ENCODE measurements at regions not wholly inside any gene's neighbourhood (a gene's known extent, or its start where the extent isn't known, plus 50 kb on each side); places are given as distances from the start of the nearest gene placed in this dataset.
"Not testable (repeated sequence)": the region's sequence is repeated elsewhere in the genome, so short reads cannot be mapped to it uniquely, and the experiment has no call there.

GRCh38 chr13:87333599-87333998, 337.6 kb upstream of the SLITRK5 start:
- no peak overlapping the region for H3K4me3 ChIP-seq
- no peaks in the 10 kb centered on the region for H3K9me3 ChIP-seq
- H3K27me3 ChIP-seq, result no peaks in the 10 kb centered on the region
- ATAC-seq (no peak), DNase-seq (no peak)
- in situ Hi-C loops (cut with MboI; ENCODE audit: low sequenced_read_pairs in 4 of 4), result no loop called here
- TF ChIP-seq CTCF (IDR thresholded peaks at IDR 0.05 in 4 of 5, conservative IDR thresholded peaks at IDR 0.05 in 1 of 5) (no peak), POLR2A (IDR thresholded peaks at IDR 0.05) (no peak)
- no peak overlapping the region for H3K27ac ChIP-seq
- no peaks in the 10 kb centered on the region for H3K4me1 ChIP-seq
- no peaks in the 10 kb centered on the region for H3K36me3 ChIP-seq
- intact Hi-C loops (cut with DNase I; ENCODE audit: low total_unique reads), result no loop called here

GRCh38 chr13:87334176-87334575, 337.0 kb upstream of the SLITRK5 start:
- intact Hi-C loops (cut with DNase I; ENCODE audit: low total_unique reads) (no loop called here), in situ Hi-C loops (cut with MboI; ENCODE audit: low sequenced_read_pairs in 4 of 4) (no loop called here)
- Histone ChIP-seq H3K4me1 (no peaks in the 10 kb centered on the region), H3K27me3 (no peaks in the 10 kb centered on the region), H3K9me3 (no peaks in the 10 kb centered on the region), H3K4me3 (no peak overlapping the region), H3K36me3 (no peaks in the 10 kb centered on the region), H3K27ac (no peak overlapping the region)
- ATAC-seq (no peak), DNase-seq (no peak)
- TF ChIP-seq POLR2A (IDR thresholded peaks at IDR 0.05) (no peak), CTCF (IDR thresholded peaks at IDR 0.05 in 4 of 5, conservative IDR thresholded peaks at IDR 0.05 in 1 of 5) (no peak)

- ATAC-seq; H3K27me3 ChIP-seq; intact Hi-C loops (cut with DNase I; ENCODE audit: low total_unique reads); in situ Hi-C loops (cut with MboI; ENCODE audit: low sequenced_read_pairs in 4 of 4); H3K27ac ChIP-seq; H3K9me3 ChIP-seq; H3K4me1 ChIP-seq; H3K4me3 ChIP-seq; DNase-seq; H3K36me3 ChIP-seq: not testable (repeated sequence)
These were observed 334.8 kb upstream of the SLITRK5 start for GRCh38 chr13:87336346-87336889.

GRCh38 chr13:87344176-87344575, 327.0 kb upstream of the SLITRK5 start:
- H3K4me1 ChIP-seq, result no peaks in the 10 kb centered on the region
- H3K36me3 ChIP-seq, result no peaks in the 10 kb centered on the region
- ATAC-seq, result no peak
- no peak for DNase-seq
- H3K27ac ChIP-seq, result no peak overlapping the region
- no peak overlapping the region for H3K4me3 ChIP-seq
- H3K27me3 ChIP-seq, result no peaks in the 10 kb centered on the region
- in situ Hi-C loops (cut with MboI; ENCODE audit: low sequenced_read_pairs in 4 of 4) (no loop called here), intact Hi-C loops (cut with DNase I; ENCODE audit: low total_unique reads) (no loop called here)
- no peaks in the 10 kb centered on the region for H3K9me3 ChIP-seq
- TF ChIP-seq CTCF (IDR thresholded peaks at IDR 0.05 in 4 of 5, conservative IDR thresholded peaks at IDR 0.05 in 1 of 5) (no peak), POLR2A (IDR thresholded peaks at IDR 0.05) (no peak)

GRCh38 chr13:87355451-87355850, 315.7 kb upstream of the SLITRK5 start:
- in situ Hi-C loops (cut with MboI; ENCODE audit: low sequenced_read_pairs in 4 of 4) (no loop called here), intact Hi-C loops (cut with DNase I; ENCODE audit: low total_unique reads) (no loop called here)

More at GRCh38 chr13:87355451-87355850, 315.7 kb upstream of the SLITRK5 start:
- ATAC-seq (no peak), DNase-seq (no peak)
- Histone ChIP-seq H3K4me3 (no peak overlapping the region), H3K9me3 (no peaks in the 10 kb centered on the region), H3K27me3 (no peaks in the 10 kb centered on the region), H3K36me3 (no peaks in the 10 kb centered on the region), H3K27ac (no peak overlapping the region), H3K4me1 (no peaks in the 10 kb centered on the region)
- no peak for TF ChIP-seq POLR2A (IDR thresholded peaks at IDR 0.05)
- no peak for TF ChIP-seq CTCF (IDR thresholded peaks at IDR 0.05 in 4 of 5, conservative IDR thresholded peaks at IDR 0.05 in 1 of 5)

All from gastrocnemius medialis (tissue), 4 donors.